Colonic mucosa (tissue), 4 donors: ENCODE measurements at regions not wholly inside any gene's neighbourhood (a gene's known extent, or its start where the extent isn't known, plus 50 kb on each side); places are given as distances from the start of the nearest gene placed in this dataset.

Source experiments
- DNase-seq: peaks from one replicate; pipeline ENCODE4 v3.0.0-alpha.2; 2020
- H3K27ac ChIP-seq: fragments of 200-600 bp; one replicate; pipeline ENCODE4 v1.8.0; 2021
- H3K27me3 ChIP-seq: fragments of 200-600 bp; one replicate; pipeline ENCODE4 v1.8.0; 2021
- H3K36me3 ChIP-seq: fragments of 200-600 bp; one replicate; pipeline ENCODE4 v1.8.0; 2021
- H3K4me1 ChIP-seq: fragments of 200-600 bp; one replicate; pipeline ENCODE4 v1.8.0; 2021; ENCODE audit warnings: mild to moderate bottlenecking
- H3K4me3 ChIP-seq: fragments of 200-600 bp; one replicate; pipeline ENCODE4 v1.8.0; 2021
- H3K9ac ChIP-seq, 2 donors: one replicate each; pipeline ENCODE4 v1.7.0; 2013; ENCODE audit warnings: control low read depth in 2 of 2, low read depth in 2 of 2, low read length in 2 of 2
- H3K9me3 ChIP-seq: fragments of 200-600 bp; one replicate; pipeline ENCODE4 v1.8.0; 2021
- CTCF ChIP-seq: fragments of 200-600 bp; IDR thresholded peaks from one replicate; pipeline ENCODE4 v1.8.0; 2022; ENCODE audit warnings: antibody characterized with exemption, mild to moderate bottlenecking
- intact Hi-C: fragments of 100-400 bp; cut with DNase I; formaldehyde crosslinking; loops from one replicate; pipeline ENCODE4 v1.14.1; 2022
- donor health status: healthy.
- donor health status: DM: no; HTN: no; CAD: no.
- donor health status: DM: no; HTN: no; CAD: no.

GRCh38 chr6:139759086-139759485, 384.6 kb upstream of the CITED2 start:
- no peak overlapping the region for H3K27ac ChIP-seq
- no peaks in the 10 kb centered on the region for H3K27me3 ChIP-seq
- no peaks in the 10 kb centered on the region for H3K36me3 ChIP-seq
- DNase-seq = no peak
- intact Hi-C loops = no loop called here
- no peaks in the 10 kb centered on the region for H3K9me3 ChIP-seq
- no peak for TF ChIP-seq CTCF
- no peak overlapping the region for H3K9ac ChIP-seq
- no peaks in the 10 kb centered on the region for H3K4me1 ChIP-seq
- H3K4me3 ChIP-seq = no peak overlapping the region

- H3K9ac ChIP-seq = no peak overlapping the region
- H3K27me3 ChIP-seq = no peaks in the 10 kb centered on the region
- DNase-seq = no peak
- no peaks in the 10 kb centered on the region for H3K9me3 ChIP-seq
- H3K4me3 ChIP-seq = no peak overlapping the region
- no peaks in the 10 kb centered on the region for H3K4me1 ChIP-seq
- no peak for TF ChIP-seq CTCF
- H3K27ac ChIP-seq = no peak overlapping the region
- H3K36me3 ChIP-seq = no peaks in the 10 kb centered on the region
- intact Hi-C loops = no loop called here
Measured at GRCh38 chr6:139758209-139758611, 383.8 kb upstream of the CITED2 start.

GRCh38 chr6:139757784-139758183, 383.3 kb upstream of the CITED2 start:
- Histone ChIP-seq H3K4me1 (no peaks in the 10 kb centered on the region), H3K4me3 (no peak overlapping the region), H3K9me3 (no peaks in the 10 kb centered on the region), H3K36me3 (no peaks in the 10 kb centered on the region), H3K9ac (no peak overlapping the region), H3K27me3 (no peaks in the 10 kb centered on the region), H3K27ac (no peak overlapping the region)
- intact Hi-C loops = no loop called here
- DNase-seq = no peak
- no peak for TF ChIP-seq CTCF

- Histone ChIP-seq H3K4me1 (no peaks in the 10 kb centered on the region), H3K36me3 (no peaks in the 10 kb centered on the region), H3K9ac (no peak overlapping the region), H3K9me3 (no peaks in the 10 kb centered on the region), H3K27me3 (no peaks in the 10 kb centered on the region), H3K27ac (no peak overlapping the region), H3K4me3 (no peak overlapping the region)
- no peak for TF ChIP-seq CTCF
- intact Hi-C loops = no loop called here
- no peak for DNase-seq
Measured at GRCh38 chr6:139756381-139756780, 381.9 kb upstream of the CITED2 start.

GRCh38 chr6:139754898-139755775, 380.7 kb upstream of the CITED2 start:
- Histone ChIP-seq H3K27ac (no peak overlapping the region), H3K9me3 (no peaks in the 10 kb centered on the region), H3K4me3 (no peak overlapping the region), H3K4me1 (no peaks in the 10 kb centered on the region), H3K36me3 (no peaks in the 10 kb centered on the region), H3K9ac (no peak overlapping the region), H3K27me3 (no peaks in the 10 kb centered on the region)
- no peak for DNase-seq
- intact Hi-C loops = no loop called here
- TF ChIP-seq CTCF = no peak
